ENCODE measurements at regions not wholly inside any gene's neighbourhood (a gene's known extent, or its start where the extent isn't known, plus 50 kb on each side); places are given as distances from the start of the nearest gene placed in this dataset.

DNA sequence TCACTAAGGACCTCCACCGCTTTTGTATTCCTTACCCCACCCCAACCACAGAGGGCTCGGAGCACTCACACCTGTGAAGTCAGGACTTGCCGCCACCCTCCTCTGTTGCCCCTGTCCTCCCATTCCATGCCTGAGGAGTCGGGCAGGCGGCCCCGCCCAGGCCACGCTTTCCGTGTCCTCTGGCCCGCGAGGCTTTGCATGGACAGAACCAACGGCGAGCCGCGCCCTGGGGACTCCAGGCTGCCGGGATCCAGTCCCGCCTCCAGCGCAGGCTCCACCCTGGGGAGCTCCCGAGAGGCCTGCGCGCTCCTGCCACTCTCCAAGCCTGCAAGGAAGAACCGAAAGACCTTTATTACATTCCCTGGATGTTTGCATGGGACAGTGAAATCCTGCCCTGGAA lies 366.4 kb upstream of the POM121L12 start:
- Mint-ChIP-seq H3K4me3 (no peak overlapping the region), H3K27ac (no peak overlapping the region), H3K36me3 (ENCODE audit: low read depth) (no peaks in the 10 kb centered on the region), H3K27me3 (ENCODE audit: low read depth) (no peaks in the 10 kb centered on the region), H3K9me3 (no peaks in the 10 kb centered on the region), H3K4me1 (no peaks in the 10 kb centered on the region)
- TF ChIP-seq, protein P1, sequence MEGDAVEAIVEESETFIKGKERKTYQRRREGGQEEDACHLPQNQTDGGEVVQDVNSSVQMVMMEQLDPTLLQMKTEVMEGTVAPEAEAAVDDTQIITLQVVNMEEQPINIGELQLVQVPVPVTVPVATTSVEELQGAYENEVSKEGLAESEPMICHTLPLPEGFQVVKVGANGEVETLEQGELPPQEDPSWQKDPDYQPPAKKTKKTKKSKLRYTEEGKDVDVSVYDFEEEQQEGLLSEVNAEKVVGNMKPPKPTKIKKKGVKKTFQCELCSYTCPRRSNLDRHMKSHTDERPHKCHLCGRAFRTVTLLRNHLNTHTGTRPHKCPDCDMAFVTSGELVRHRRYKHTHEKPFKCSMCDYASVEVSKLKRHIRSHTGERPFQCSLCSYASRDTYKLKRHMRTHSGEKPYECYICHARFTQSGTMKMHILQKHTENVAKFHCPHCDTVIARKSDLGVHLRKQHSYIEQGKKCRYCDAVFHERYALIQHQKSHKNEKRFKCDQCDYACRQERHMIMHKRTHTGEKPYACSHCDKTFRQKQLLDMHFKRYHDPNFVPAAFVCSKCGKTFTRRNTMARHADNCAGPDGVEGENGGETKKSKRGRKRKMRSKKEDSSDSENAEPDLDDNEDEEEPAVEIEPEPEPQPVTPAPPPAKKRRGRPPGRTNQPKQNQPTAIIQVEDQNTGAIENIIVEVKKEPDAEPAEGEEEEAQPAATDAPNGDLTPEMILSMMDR (IDR thresholded peaks at IDR 0.05; ENCODE audit: unreplicated experiment in 3 of 3) = no peak

DNA sequence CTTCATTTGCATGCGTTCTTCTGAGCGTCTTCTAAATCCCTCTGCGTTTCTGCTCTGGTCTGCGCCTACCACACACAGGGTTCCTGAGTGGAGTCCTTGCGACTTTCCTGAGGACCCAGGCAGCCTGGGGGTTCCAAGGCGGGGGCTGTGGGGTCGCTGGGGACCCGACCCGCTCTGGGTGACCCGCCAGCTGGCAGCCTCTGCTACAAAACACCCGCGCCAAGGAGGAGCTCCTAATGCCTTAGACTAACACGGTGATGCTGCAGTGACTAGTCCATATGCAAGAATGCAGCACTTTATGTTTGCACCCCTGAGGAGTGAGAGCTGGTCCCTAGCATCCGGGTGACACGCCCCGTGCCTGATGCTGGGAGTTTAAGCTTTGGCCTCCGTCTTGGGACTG lies 367.0 kb upstream of the POM121L12 start:
- TF ChIP-seq, protein P1 (IDR thresholded peaks at IDR 0.05; ENCODE audit: unreplicated experiment in 3 of 3) = no peak
- no peaks in the 10 kb centered on the region for H3K36me3 Mint-ChIP-seq (ENCODE audit: low read depth)
- H3K27ac Mint-ChIP-seq = no peak overlapping the region
- H3K4me3 Mint-ChIP-seq = no peak overlapping the region
- no peaks in the 10 kb centered on the region for H3K4me1 Mint-ChIP-seq
- H3K9me3 Mint-ChIP-seq = no peaks in the 10 kb centered on the region
- no peaks in the 10 kb centered on the region for H3K27me3 Mint-ChIP-seq (ENCODE audit: low read depth)

DNA sequence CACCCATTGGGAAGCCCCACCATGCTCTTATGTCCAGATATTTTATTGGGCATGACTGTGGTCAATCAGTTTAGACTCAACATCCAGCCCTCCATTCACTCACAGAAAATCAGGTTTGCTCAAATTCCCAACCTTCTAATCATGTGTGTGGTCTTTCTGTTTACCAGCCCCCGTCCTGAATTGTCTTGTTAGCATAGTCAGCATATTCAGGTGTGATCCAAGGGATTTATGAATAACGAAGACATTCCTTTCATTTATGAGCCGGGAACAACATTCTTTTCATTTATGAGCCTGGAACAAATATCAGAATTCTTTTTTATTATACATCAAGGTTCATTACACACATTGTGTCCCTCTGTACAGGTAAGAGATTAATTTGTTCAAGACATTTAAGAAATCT lies 376.3 kb upstream of the POM121L12 start:
- TF ChIP-seq, protein P1 (IDR thresholded peaks at IDR 0.05; ENCODE audit: unreplicated experiment in 3 of 3) = no peak
- Mint-ChIP-seq H3K9me3 (peaks cover 7% of the 10 kb centered on the region), H3K36me3 (ENCODE audit: low read depth) (no peaks in the 10 kb centered on the region), H3K4me3 (no peak overlapping the region), H3K27ac (no peak overlapping the region), H3K27me3 (ENCODE audit: low read depth) (no peaks in the 10 kb centered on the region), H3K4me1 (no peaks in the 10 kb centered on the region)

DNA sequence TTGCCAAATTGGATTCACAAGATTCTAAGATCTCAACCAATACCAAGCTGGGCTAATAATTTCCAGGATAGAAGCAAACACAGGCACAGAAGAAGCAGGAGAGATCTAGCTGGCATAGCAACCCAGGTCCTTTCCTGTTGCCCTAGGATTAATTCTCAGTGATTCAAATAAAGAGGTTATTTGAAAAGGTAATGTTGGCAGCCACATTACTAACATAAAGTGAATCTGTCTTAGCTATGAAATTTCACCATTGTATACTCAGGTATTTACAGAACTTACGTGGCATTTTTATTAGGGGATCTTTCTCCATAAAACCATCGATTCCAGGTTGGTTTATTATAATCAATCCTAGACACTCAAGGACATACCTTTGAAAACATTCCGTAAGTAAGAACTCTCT lies 379.3 kb upstream of the POM121L12 start:
- H3K36me3 Mint-ChIP-seq (ENCODE audit: low read depth) = no peaks in the 10 kb centered on the region
- peaks cover 7% of the 10 kb centered on the region for H3K9me3 Mint-ChIP-seq
- H3K4me3 Mint-ChIP-seq = no peak overlapping the region
- H3K27me3 Mint-ChIP-seq (ENCODE audit: low read depth) = no peaks in the 10 kb centered on the region
- TF ChIP-seq, protein P1 (IDR thresholded peaks at IDR 0.05; ENCODE audit: unreplicated experiment in 3 of 3) = no peak
- H3K27ac Mint-ChIP-seq = no peak overlapping the region
- no peaks in the 10 kb centered on the region for H3K4me1 Mint-ChIP-seq

DNA sequence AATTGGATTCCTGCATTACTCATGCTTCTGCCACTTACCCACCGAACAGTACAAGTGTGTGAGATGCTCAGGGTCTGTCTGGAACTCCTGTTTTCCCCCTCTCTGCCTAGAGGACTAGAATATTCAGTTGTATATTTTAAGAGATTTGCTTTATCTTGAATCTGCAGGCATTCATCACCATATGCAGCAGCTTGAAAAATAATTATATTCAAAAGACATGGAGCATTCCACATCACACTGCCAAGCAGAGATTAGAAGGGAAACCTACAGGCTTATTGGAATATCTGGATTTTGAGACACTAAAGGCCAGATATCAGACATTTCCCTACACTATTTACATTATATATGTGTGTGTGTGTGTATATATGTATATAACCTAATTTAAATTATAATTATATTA lies 382.8 kb upstream of the POM121L12 start:
- Mint-ChIP-seq H3K36me3 (ENCODE audit: low read depth) (no peaks in the 10 kb centered on the region), H3K27ac (no peak overlapping the region), H3K27me3 (ENCODE audit: low read depth) (no peaks in the 10 kb centered on the region), H3K9me3 (no peaks in the 10 kb centered on the region), H3K4me3 (no peak overlapping the region), H3K4me1 (no peaks in the 10 kb centered on the region)
- TF ChIP-seq, protein P1 (IDR thresholded peaks at IDR 0.05; ENCODE audit: unreplicated experiment in 3 of 3) = no peak

DNA sequence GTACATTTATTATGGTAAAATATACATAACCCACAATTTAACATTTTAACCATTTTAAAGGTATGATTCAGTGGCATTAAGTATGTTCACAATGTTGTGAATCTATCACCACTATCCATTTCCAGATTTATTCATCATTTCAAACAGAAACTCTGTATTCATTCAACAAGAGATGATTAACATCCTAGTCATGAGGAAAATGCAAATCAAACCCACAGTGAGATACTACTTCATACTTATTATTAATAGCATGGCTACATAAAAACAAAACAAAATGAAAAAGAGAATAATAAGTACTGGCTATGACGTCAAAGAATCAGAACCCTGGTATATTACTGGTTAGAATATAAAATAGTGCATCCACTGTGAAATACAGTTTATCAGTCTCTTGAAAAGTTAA lies 386.6 kb upstream of the POM121L12 start:
- Mint-ChIP-seq H3K27me3 (ENCODE audit: low read depth) (no peaks in the 10 kb centered on the region), H3K4me1 (no peaks in the 10 kb centered on the region), H3K36me3 (ENCODE audit: low read depth) (no peaks in the 10 kb centered on the region), H3K4me3 (no peak overlapping the region), H3K27ac (no peak overlapping the region), H3K9me3 (peaks cover 3% of the 10 kb centered on the region)
- TF ChIP-seq, protein P1 (IDR thresholded peaks at IDR 0.05; ENCODE audit: unreplicated experiment in 3 of 3) = no peak
